ENCODE measurements at regions not wholly inside any gene's neighbourhood (a gene's known extent, or its start where the extent isn't known, plus 50 kb on each side); places are given as distances from the start of the nearest gene placed in this dataset.
"Not testable (repeated sequence)": the region's sequence is repeated elsewhere in the genome, so short reads cannot be mapped to it uniquely, and the experiment has no call there.

GRCh38 chr1:147052677-147053076, 114.6 kb downstream of the NBPF12 start:
- no peak overlapping the region for H3K27ac ChIP-seq
- H3K9me3 ChIP-seq (ENCODE audit: low read depth) = no peaks in the 10 kb centered on the region
- H3K4me3 ChIP-seq = no peak overlapping the region
- no peaks in the 10 kb centered on the region for H3K27me3 ChIP-seq
- no peak for TF ChIP-seq CTCF (IDR thresholded peaks at IDR 0.05; ENCODE audit: low read depth, low read length)
- H3K4me1 ChIP-seq (ENCODE audit: low read depth) = no peaks in the 10 kb centered on the region
- DNase-seq (ENCODE audit: low read depth in 1 of 2, low spot score in 1 of 2) = no peak
- H3K36me3 ChIP-seq = no peaks in the 10 kb centered on the region

- Histone ChIP-seq H3K4me3 (no peak overlapping the region), H3K36me3 (no peaks in the 10 kb centered on the region), H3K27ac (no peak overlapping the region), H3K9me3 (ENCODE audit: low read depth) (no peaks in the 10 kb centered on the region), H3K27me3 (no peaks in the 10 kb centered on the region), H3K4me1 (ENCODE audit: low read depth) (no peaks in the 10 kb centered on the region)
- no peak for TF ChIP-seq CTCF (IDR thresholded peaks at IDR 0.05; ENCODE audit: low read depth, low read length)
- no peak for DNase-seq (ENCODE audit: low read depth in 1 of 2, low spot score in 1 of 2)
These were observed 114.0 kb downstream of the NBPF12 start for GRCh38 chr1:147052143-147052542.

- H3K27me3 ChIP-seq = peaks cover 2% of the 10 kb centered on the region
- H3K27ac ChIP-seq = no peak overlapping the region
- H3K4me3 ChIP-seq = no peak overlapping the region
- no peaks in the 10 kb centered on the region for H3K36me3 ChIP-seq
- H3K4me1 ChIP-seq (ENCODE audit: low read depth) = no peaks in the 10 kb centered on the region
- no peak for TF ChIP-seq CTCF (IDR thresholded peaks at IDR 0.05; ENCODE audit: low read depth, low read length)
- no peaks in the 10 kb centered on the region for H3K9me3 ChIP-seq (ENCODE audit: low read depth)
- DNase-seq (ENCODE audit: low read depth in 1 of 2, low spot score in 1 of 2) = no peak
These were observed 113.0 kb downstream of the NBPF12 start for GRCh38 chr1:147051136-147051535.

GRCh38 chr1:147050654-147051053, 112.5 kb downstream of the NBPF12 start:
- Histone ChIP-seq H3K4me1 (ENCODE audit: low read depth) (no peaks in the 10 kb centered on the region), H3K4me3 (no peak overlapping the region), H3K9me3 (ENCODE audit: low read depth) (no peaks in the 10 kb centered on the region), H3K27ac (no peak overlapping the region), H3K36me3 (no peaks in the 10 kb centered on the region), H3K27me3 (peaks cover 6% of the 10 kb centered on the region)
- DNase-seq (ENCODE audit: low read depth in 1 of 2, low spot score in 1 of 2) = no peak
- no peak for TF ChIP-seq CTCF (IDR thresholded peaks at IDR 0.05; ENCODE audit: low read depth, low read length)

- H3K4me3 ChIP-seq; H3K4me1 ChIP-seq (ENCODE audit: low read depth); H3K9me3 ChIP-seq (ENCODE audit: low read depth); H3K27ac ChIP-seq; H3K36me3 ChIP-seq; DNase-seq (ENCODE audit: low read depth in 1 of 2, low spot score in 1 of 2): not testable (repeated sequence)
- peaks cover 22% of the 10 kb centered on the region for H3K27me3 ChIP-seq
These were observed 108.8 kb downstream of the NBPF12 start for GRCh38 chr1:147046863-147047394.

- Histone ChIP-seq H3K4me3 (no peak overlapping the region), H3K9me3 (ENCODE audit: low read depth) (no peaks in the 10 kb centered on the region), H3K27me3 (peaks cover 24% of the 10 kb centered on the region), H3K36me3 (no peaks in the 10 kb centered on the region), H3K27ac (no peak overlapping the region), H3K4me1 (ENCODE audit: low read depth) (no peaks in the 10 kb centered on the region)
- DNase-seq (ENCODE audit: low read depth in 1 of 2, low spot score in 1 of 2) = no peak
- TF ChIP-seq CTCF (IDR thresholded peaks at IDR 0.05; ENCODE audit: low read depth, low read length) = no peak
These were observed 108.2 kb downstream of the NBPF12 start for GRCh38 chr1:147046189-147046862.
